ENCODE measurements at regions not wholly inside any gene's neighbourhood (a gene's known extent, or its start where the extent isn't known, plus 50 kb on each side); places are given as distances from the start of the nearest gene placed in this dataset.

DNA sequence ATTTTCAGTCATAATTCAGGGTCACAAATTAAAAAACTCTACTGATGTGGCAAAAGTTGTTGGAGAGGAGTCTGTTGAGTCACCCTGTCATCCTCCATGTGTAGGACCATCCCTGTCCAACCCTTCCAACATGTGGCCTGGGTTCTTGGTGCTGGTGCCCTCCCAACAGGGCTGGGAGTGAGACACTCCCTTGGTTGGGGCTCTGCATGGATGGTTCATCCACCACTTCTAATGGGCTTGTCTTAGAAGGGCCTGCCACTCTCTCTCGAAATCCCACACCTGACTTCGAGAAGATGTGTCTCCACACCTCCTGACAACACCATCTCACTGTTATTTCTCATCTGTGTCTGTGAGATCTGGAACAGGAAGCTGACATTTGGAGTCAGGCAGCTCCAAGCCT is 312.2 kb upstream of the IRX4 start:
- Histone ChIP-seq H3K9me3 (ENCODE audit: control insufficient read depth in 1 of 2, low read length in 2 of 2) (no peaks in the 10 kb centered on the region), H3K4me1 (ENCODE audit: insufficient read depth, low read length) (no peaks in the 10 kb centered on the region), H3K27me3 (ENCODE audit: insufficient read depth, low read length) (no peaks in the 10 kb centered on the region), H3K27ac (ENCODE audit: low read depth, low read length) (no peak overlapping the region), H3K4me3 (ENCODE audit: low read length in 2 of 2) (no peak overlapping the region), H3K36me3 (ENCODE audit: insufficient read depth, low read length) (no peaks in the 10 kb centered on the region)
- no peak for DNase-seq
- Mint-ChIP-seq H3K4me1 (no peaks in the 10 kb centered on the region), H3K36me3 (no peaks in the 10 kb centered on the region), H3K27me3 (peaks cover 0 to 1% of the 10 kb centered on the region in 2 donors), H3K4me3 (no peak overlapping the region), H3K9me3 (peaks cover 0 to 6% (median 3%) of the 10 kb centered on the region in 8 donors), H3K27ac (no peak overlapping the region)
- intact Hi-C loops (cut with micrococcal nuclease), result no loop called here
- ChIA-PET CTCF (ENCODE audit: partially characterized antibody) (no interaction called here), POLR2A (ENCODE audit: partially characterized antibody) (no interaction called here)

DNA sequence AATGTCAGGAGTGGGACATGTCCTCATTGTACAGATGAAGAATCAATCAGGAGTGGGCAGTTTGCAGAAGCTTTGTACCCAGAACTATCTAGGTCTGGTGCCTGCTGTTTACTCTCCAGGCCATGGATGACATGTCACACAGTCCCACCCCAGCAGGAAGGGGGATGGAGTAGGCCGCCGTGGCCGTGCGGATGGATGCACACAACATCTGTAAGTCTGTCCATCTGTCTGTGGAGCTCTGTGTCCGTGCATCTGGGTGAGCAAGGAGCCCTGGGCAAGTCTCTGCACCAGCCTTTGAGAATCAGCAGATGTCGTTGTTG is 311.5 kb upstream of the IRX4 start:
- Mint-ChIP-seq H3K36me3 (no peaks in the 10 kb centered on the region), H3K4me3 (no peak overlapping the region), H3K27ac (no peak overlapping the region), H3K27me3 (peaks cover 0 to 1% of the 10 kb centered on the region in 2 donors), H3K4me1 (no peaks in the 10 kb centered on the region), H3K9me3 (peaks cover 0 to 7% (median 3%) of the 10 kb centered on the region in 8 donors)
- Histone ChIP-seq H3K27ac (ENCODE audit: low read depth, low read length) (no peak overlapping the region), H3K9me3 (ENCODE audit: control insufficient read depth in 1 of 2, low read length in 2 of 2) (no peaks in the 10 kb centered on the region), H3K36me3 (ENCODE audit: insufficient read depth, low read length) (no peaks in the 10 kb centered on the region), H3K27me3 (ENCODE audit: insufficient read depth, low read length) (no peaks in the 10 kb centered on the region), H3K4me1 (ENCODE audit: insufficient read depth, low read length) (no peaks in the 10 kb centered on the region), H3K4me3 (ENCODE audit: low read length in 2 of 2) (no peak overlapping the region)
- ChIA-PET CTCF (ENCODE audit: partially characterized antibody) (no interaction called here), POLR2A (ENCODE audit: partially characterized antibody) (no interaction called here)
- intact Hi-C loops (cut with micrococcal nuclease), result no loop called here
- DNase-seq, result no peak

DNA sequence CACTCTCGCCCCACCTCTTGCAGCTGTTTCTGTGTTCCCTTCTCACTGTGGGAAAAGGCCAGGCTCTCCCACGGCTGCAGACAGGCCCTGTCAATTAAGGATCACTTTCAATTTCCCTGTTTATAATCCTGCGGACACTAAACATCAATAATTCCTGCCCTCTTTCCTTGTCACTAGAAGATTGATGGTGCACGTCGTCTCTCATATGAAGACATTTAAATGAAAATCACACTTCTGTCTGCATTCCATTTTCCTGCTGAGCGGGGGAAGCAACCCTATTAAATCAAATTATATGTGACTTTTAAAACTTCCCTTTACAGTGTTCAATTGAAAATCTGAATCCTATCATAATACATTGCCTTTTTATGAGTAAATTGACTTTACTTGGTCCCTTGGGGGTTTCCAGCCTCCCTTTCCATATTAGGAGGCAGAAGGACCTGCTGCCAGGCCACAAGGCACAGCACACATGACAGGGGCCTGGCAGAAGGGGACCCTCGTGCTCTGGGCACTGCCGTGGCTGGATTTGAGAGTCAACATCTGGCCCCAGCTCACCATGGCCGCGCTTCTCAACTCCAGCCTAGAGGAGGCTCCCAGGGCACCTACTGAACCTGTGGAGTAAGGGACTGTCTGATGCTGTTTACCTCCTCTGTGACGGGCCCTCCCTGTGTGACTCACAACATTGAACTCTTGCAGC is 311.0 kb upstream of the IRX4 start:
- peaks cover 0 to 1% of the 10 kb centered on the region in 2 donors for H3K27me3 Mint-ChIP-seq
- H3K4me1 ChIP-seq (ENCODE audit: insufficient read depth, low read length), result no peaks in the 10 kb centered on the region
- CTCF ChIA-PET (ENCODE audit: partially characterized antibody), result no interaction called here
- H3K27me3 ChIP-seq (ENCODE audit: insufficient read depth, low read length), result no peaks in the 10 kb centered on the region
- no peak overlapping the region for H3K27ac Mint-ChIP-seq
- no peaks in the 10 kb centered on the region for H3K9me3 ChIP-seq (ENCODE audit: control insufficient read depth in 1 of 2, low read length in 2 of 2)
- no peak overlapping the region for H3K4me3 Mint-ChIP-seq
- no peaks in the 10 kb centered on the region for H3K36me3 ChIP-seq (ENCODE audit: insufficient read depth, low read length)
- POLR2A ChIA-PET (ENCODE audit: partially characterized antibody), result no interaction called here
- no peak for DNase-seq
- intact Hi-C loops (cut with micrococcal nuclease), result no loop called here
- H3K36me3 Mint-ChIP-seq, result no peaks in the 10 kb centered on the region
- no peak overlapping the region for H3K27ac ChIP-seq (ENCODE audit: low read depth, low read length)
- peaks cover 0 to 10% (median 3%) of the 10 kb centered on the region in 8 donors for H3K9me3 Mint-ChIP-seq
- H3K4me3 ChIP-seq (ENCODE audit: low read length in 2 of 2), result no peak overlapping the region
- no peaks in the 10 kb centered on the region for H3K4me1 Mint-ChIP-seq

DNA sequence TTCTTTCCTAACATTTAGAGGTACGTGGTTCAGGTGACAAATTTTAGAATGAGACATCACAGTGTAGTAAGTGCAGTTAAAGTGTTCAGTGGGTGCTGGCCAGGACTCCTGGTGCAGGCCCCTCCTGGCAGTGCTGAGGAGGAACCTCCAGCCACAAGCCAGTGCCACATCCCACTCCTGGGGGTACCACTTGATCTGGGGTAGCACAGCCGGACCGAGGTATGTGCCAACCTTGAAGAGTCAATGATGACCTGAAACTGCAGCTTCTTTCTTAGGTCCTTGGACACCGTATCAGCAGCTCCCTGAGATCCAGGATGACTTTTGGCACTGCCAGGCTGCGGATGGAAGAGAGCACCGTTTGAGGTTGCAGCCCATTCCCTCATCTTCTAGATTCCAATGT is 310.4 kb upstream of the IRX4 start:
- H3K9me3 Mint-ChIP-seq, result peaks cover 0 to 12% (median 3%) of the 10 kb centered on the region in 8 donors
- peaks cover 0 to 3% of the 10 kb centered on the region in 2 donors for H3K27me3 Mint-ChIP-seq
- H3K4me3 Mint-ChIP-seq, result no peak overlapping the region
- DNase-seq, result no peak
- no peaks in the 10 kb centered on the region for H3K27me3 ChIP-seq (ENCODE audit: insufficient read depth, low read length)
- H3K9me3 ChIP-seq (ENCODE audit: control insufficient read depth in 1 of 2, low read length in 2 of 2), result no peaks in the 10 kb centered on the region
- H3K36me3 ChIP-seq (ENCODE audit: insufficient read depth, low read length), result no peaks in the 10 kb centered on the region
- H3K4me1 Mint-ChIP-seq, result no peaks in the 10 kb centered on the region
- intact Hi-C loops (cut with micrococcal nuclease), result no loop called here
- no peak overlapping the region for H3K27ac ChIP-seq (ENCODE audit: low read depth, low read length)
- ChIA-PET POLR2A (ENCODE audit: partially characterized antibody) (no interaction called here), CTCF (ENCODE audit: partially characterized antibody) (no interaction called here)
- H3K4me3 ChIP-seq (ENCODE audit: low read length in 2 of 2), result no peak overlapping the region
- H3K27ac Mint-ChIP-seq, result no peak overlapping the region
- H3K36me3 Mint-ChIP-seq, result no peaks in the 10 kb centered on the region
- no peaks in the 10 kb centered on the region for H3K4me1 ChIP-seq (ENCODE audit: insufficient read depth, low read length)

DNA sequence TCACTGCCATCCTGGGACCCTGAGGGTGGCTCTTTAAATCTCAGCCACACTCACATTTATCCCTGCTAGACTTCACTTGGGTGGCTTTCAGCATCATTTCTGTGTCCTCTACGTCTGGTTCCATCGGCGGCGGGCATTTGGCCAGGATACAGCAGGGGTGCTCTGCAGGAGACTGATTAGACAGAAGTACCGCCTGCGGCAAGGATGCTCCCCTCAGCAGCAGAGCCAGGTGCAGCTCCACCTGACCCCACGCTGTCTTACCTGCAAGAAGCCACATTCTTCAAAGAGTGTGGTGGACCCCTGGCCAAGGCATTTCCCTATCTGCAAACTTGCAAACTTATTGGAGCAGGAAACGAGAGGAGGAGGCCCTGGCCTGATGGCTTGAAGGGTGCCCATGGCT is 309.8 kb upstream of the IRX4 start:
- POLR2A ChIA-PET (ENCODE audit: partially characterized antibody), result no interaction called here

DNA sequence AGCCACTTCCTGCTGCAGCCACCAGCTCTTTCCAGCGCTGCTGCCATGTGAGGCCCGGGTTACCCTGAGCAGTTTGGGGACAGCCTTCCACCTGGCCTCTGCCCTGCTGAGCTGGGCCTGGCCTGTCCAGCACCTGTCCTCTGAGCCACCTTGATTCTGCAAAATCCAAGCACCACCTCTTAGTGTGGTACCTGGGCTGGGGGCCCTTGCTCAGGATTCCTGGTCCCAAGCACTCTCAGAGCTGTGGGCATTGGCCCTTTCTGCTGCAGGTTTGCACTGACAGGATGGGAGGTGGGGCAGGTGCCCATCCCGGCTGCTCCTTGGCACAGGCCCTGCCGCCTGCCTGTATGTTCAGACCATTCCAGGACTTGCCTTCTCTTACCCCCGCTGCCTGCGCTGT is 309.2 kb upstream of the IRX4 start:
- no peak overlapping the region for H3K4me3 Mint-ChIP-seq
- H3K4me1 Mint-ChIP-seq, result no peaks in the 10 kb centered on the region
- no peaks in the 10 kb centered on the region for H3K36me3 Mint-ChIP-seq
- POLR2A ChIA-PET (ENCODE audit: partially characterized antibody), result no interaction called here
- no peaks in the 10 kb centered on the region for H3K36me3 ChIP-seq (ENCODE audit: insufficient read depth, low read length)
- CTCF ChIA-PET (ENCODE audit: partially characterized antibody), result no interaction called here
- H3K4me3 ChIP-seq (ENCODE audit: low read length in 2 of 2), result no peak overlapping the region
- DNase-seq, result no peak
- no peaks in the 10 kb centered on the region for H3K4me1 ChIP-seq (ENCODE audit: insufficient read depth, low read length)
- peaks cover 0 to 12% (median 3%) of the 10 kb centered on the region in 8 donors for H3K9me3 Mint-ChIP-seq
- H3K27me3 Mint-ChIP-seq, result peaks cover 0 to 3% of the 10 kb centered on the region in 2 donors
- no peaks in the 10 kb centered on the region for H3K9me3 ChIP-seq (ENCODE audit: control insufficient read depth in 1 of 2, low read length in 2 of 2)
- no peaks in the 10 kb centered on the region for H3K27me3 ChIP-seq (ENCODE audit: insufficient read depth, low read length)
- intact Hi-C loops (cut with micrococcal nuclease), result no loop called here
- no peak overlapping the region for H3K27ac ChIP-seq (ENCODE audit: low read depth, low read length)
- H3K27ac Mint-ChIP-seq, result no peak overlapping the region

More for the DNA sequence above, 309.8 kb upstream of the IRX4 start:
- H3K4me1 Mint-ChIP-seq, result no peaks in the 10 kb centered on the region
- Histone ChIP-seq H3K27me3 (ENCODE audit: insufficient read depth, low read length) (no peaks in the 10 kb centered on the region), H3K9me3 (ENCODE audit: control insufficient read depth in 1 of 2, low read length in 2 of 2) (no peaks in the 10 kb centered on the region), H3K36me3 (ENCODE audit: insufficient read depth, low read length) (no peaks in the 10 kb centered on the region), H3K27ac (ENCODE audit: low read depth, low read length) (no peak overlapping the region), H3K4me1 (ENCODE audit: insufficient read depth, low read length) (no peaks in the 10 kb centered on the region), H3K4me3 (ENCODE audit: low read length in 2 of 2) (no peak overlapping the region)
- CTCF ChIA-PET (ENCODE audit: partially characterized antibody), result no interaction called here
- no peak overlapping the region for H3K4me3 Mint-ChIP-seq
- no peaks in the 10 kb centered on the region for H3K36me3 Mint-ChIP-seq
- peaks cover 0 to 3% of the 10 kb centered on the region in 2 donors for H3K27me3 Mint-ChIP-seq
- H3K27ac Mint-ChIP-seq, result no peak overlapping the region
- intact Hi-C loops (cut with micrococcal nuclease), result no loop called here
- peaks cover 0 to 12% (median 3%) of the 10 kb centered on the region in 8 donors for H3K9me3 Mint-ChIP-seq
- DNase-seq, result no peak

DNA sequence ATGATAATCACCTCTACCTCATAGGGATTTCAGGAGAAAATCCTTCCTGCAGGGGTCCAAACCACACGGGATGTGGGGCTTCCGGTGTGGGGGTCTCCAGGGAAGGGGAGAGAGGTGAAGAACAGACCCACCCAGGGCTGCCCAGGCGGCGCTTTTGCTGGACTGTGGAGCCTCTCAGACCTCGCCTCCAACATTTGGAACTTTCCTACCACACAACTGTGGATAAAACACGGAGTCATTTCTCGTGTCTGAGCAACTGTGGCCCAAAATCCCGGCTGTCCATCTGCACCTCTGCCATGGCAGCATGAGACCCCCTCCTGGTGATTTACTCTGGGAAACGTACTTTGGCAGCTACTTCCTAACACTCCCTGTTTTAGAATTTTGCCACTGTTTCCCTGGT is 307.8 kb upstream of the IRX4 start:
- Mint-ChIP-seq H3K27me3 (peaks cover 0 to 3% of the 10 kb centered on the region in 2 donors), H3K4me3 (no peak overlapping the region), H3K27ac (no peak overlapping the region), H3K36me3 (no peaks in the 10 kb centered on the region), H3K9me3 (peaks cover 0 to 6% (median under 1%) of the 10 kb centered on the region in 8 donors), H3K4me1 (no peaks in the 10 kb centered on the region)
- Histone ChIP-seq H3K4me1 (ENCODE audit: insufficient read depth, low read length) (no peaks in the 10 kb centered on the region), H3K27me3 (ENCODE audit: insufficient read depth, low read length) (no peaks in the 10 kb centered on the region), H3K36me3 (ENCODE audit: insufficient read depth, low read length) (no peaks in the 10 kb centered on the region), H3K27ac (ENCODE audit: low read depth, low read length) (no peak overlapping the region), H3K9me3 (ENCODE audit: control insufficient read depth in 1 of 2, low read length in 2 of 2) (no peaks in the 10 kb centered on the region), H3K4me3 (ENCODE audit: low read length in 2 of 2) (no peak overlapping the region)
- intact Hi-C loops (cut with micrococcal nuclease), result no loop called here
- ChIA-PET CTCF (ENCODE audit: partially characterized antibody) (no interaction called here), POLR2A (ENCODE audit: partially characterized antibody) (no interaction called here)
- no peak for DNase-seq

DNA sequence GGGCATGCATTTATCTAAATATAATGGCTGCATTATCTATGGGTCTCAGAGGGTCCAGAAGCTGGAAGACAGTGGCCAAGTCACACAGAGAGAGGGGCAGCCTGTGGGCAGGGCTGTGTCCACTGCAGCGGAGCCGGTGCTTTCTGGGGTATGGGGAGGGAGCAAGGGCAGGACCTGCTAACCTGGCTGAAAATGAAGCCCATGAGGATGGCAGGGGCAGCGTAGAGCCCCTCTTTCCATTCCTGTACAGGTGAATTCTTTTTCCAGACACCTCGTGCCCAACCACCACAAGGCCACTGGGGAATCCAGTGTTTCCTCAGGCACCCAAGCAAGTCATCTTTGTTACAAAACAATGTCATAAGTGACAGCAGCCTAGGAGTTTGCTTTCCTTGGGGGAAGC is 305.9 kb upstream of the IRX4 start:
- H3K27ac Mint-ChIP-seq, result no peak overlapping the region
- Histone ChIP-seq H3K27me3 (ENCODE audit: insufficient read depth, low read length) (no peaks in the 10 kb centered on the region), H3K9me3 (ENCODE audit: control insufficient read depth in 1 of 2, low read length in 2 of 2) (no peaks in the 10 kb centered on the region), H3K27ac (ENCODE audit: low read depth, low read length) (no peak overlapping the region), H3K36me3 (ENCODE audit: insufficient read depth, low read length) (no peaks in the 10 kb centered on the region), H3K4me1 (ENCODE audit: insufficient read depth, low read length) (no peaks in the 10 kb centered on the region), H3K4me3 (ENCODE audit: low read length in 2 of 2) (no peak overlapping the region)
- H3K4me3 Mint-ChIP-seq, result no peak overlapping the region
- H3K36me3 Mint-ChIP-seq, result no peaks in the 10 kb centered on the region
- peaks cover 7 to 8% of the 10 kb centered on the region in 2 donors for H3K27me3 Mint-ChIP-seq
- peaks cover 0 to 7% (median 0%) of the 10 kb centered on the region in 8 donors for H3K9me3 Mint-ChIP-seq
- POLR2A ChIA-PET (ENCODE audit: partially characterized antibody), result no interaction called here
- H3K4me1 Mint-ChIP-seq, result no peaks in the 10 kb centered on the region
- intact Hi-C loops (cut with micrococcal nuclease), result no loop called here
- no peak for DNase-seq
- CTCF ChIA-PET (ENCODE audit: partially characterized antibody), result no interaction called here

Measured in CD4-positive, alpha-beta memory T cell (primary cell).